GM23338 (cell line): ENCODE measurements at regions not wholly inside any gene's neighbourhood (a gene's known extent, or its start where the extent isn't known, plus 50 kb on each side); places are given as distances from the start of the nearest gene placed in this dataset.

ENCODE experiments used
- ATAC-seq: fragments of 200-7000 bp; cut with Tn5 transposase; 3 replicates; pipeline ENCODE4 v1.9.1; 2020
- DNase-seq: peaks from one replicate; pipeline ENCODE4 v3.0.0-alpha.2; 2015; ENCODE audit warnings: low spot score
- H2AFZ ChIP-seq: fragments of 200-600 bp; sonication (generic); 2 replicates; pipeline ENCODE4 v1.8.0; 2016; ENCODE audit warnings: antibody characterized with exemption, mild to moderate bottlenecking, moderate library complexity
- H3F3A ChIP-seq: fragments of 200-600 bp; sonication (generic); replicated peaks from 2 replicates; pipeline ENCODE4 v1.8.0; 2017; ENCODE audit warnings: antibody characterized with exemption, mixed run types, low read depth
- H3K27ac ChIP-seq: fragments of 200-600 bp; sonication (generic); 2 replicates; pipeline ENCODE4 v1.6.1; 2016; ENCODE audit warnings: low read depth
- H3K27me3 ChIP-seq: fragments of 200-600 bp; sonication (generic); 2 replicates; pipeline ENCODE4 v1.8.0; 2016; ENCODE audit warnings: mild to moderate bottlenecking, mixed run types, moderate library complexity; ENCODE audit not compliant: insufficient read depth
- H3K36me3 ChIP-seq: fragments of 200-600 bp; sonication (generic); 2 replicates; pipeline ENCODE4 v1.8.0; 2016; ENCODE audit warnings: mild to moderate bottlenecking; ENCODE audit not compliant: insufficient read depth
- H3K4me1 ChIP-seq: fragments of 200-600 bp; sonication (generic); 2 replicates; pipeline ENCODE4 v1.8.0; 2016; ENCODE audit warnings: mild to moderate bottlenecking, moderate library complexity; ENCODE audit not compliant: insufficient read depth
- H3K4me2 ChIP-seq: fragments of 200-600 bp; sonication (generic); 2 replicates; pipeline ENCODE4 v1.7.1; 2017; ENCODE audit warnings: mixed run types
- H3K4me3 ChIP-seq: fragments of 200-600 bp; sonication (generic); 2 replicates; pipeline ENCODE4 v1.6.1; 2016; ENCODE audit warnings: mixed run types
- H3K79me2 ChIP-seq: fragments of 200-600 bp; sonication (generic); replicated peaks from 2 replicates; pipeline ENCODE4 v1.8.0; 2017; ENCODE audit warnings: mild to moderate bottlenecking; ENCODE audit not compliant: insufficient read depth
- H3K9me2 ChIP-seq: fragments of 200-600 bp; sonication (generic); 2 replicates; pipeline ENCODE4 v1.8.0; 2017; ENCODE audit not compliant: insufficient read depth
- H4K20me1 ChIP-seq: fragments of 200-600 bp; sonication (generic); replicated peaks from 2 replicates; pipeline ENCODE4 v1.8.0; 2017; ENCODE audit warnings: mild to moderate bottlenecking; ENCODE audit not compliant: insufficient read depth
- H3K27ac Mint-ChIP-seq: 2 replicates; pipeline ENCODE4 v1.8.0; 2020; ENCODE audit warnings: inconsistent platforms, mild to moderate bottlenecking, moderate library complexity, mixed read lengths
- H3K27me3 Mint-ChIP-seq: 3 replicates; pipeline ENCODE4 v1.8.0; 2022; ENCODE audit warnings: low read depth, mild to moderate bottlenecking, moderate library complexity, mixed read lengths, inconsistent platforms; ENCODE audit not compliant: insufficient read depth, poor library complexity
- H3K36me3 Mint-ChIP-seq: 3 replicates; pipeline ENCODE4 v1.8.0; 2021; ENCODE audit warnings: low read depth, mild to moderate bottlenecking, inconsistent platforms, moderate library complexity, mixed read lengths
- H3K4me1 Mint-ChIP-seq: 3 replicates; pipeline ENCODE4 v1.8.0; 2020; ENCODE audit warnings: mild to moderate bottlenecking, inconsistent platforms, mixed read lengths
- H3K4me3 Mint-ChIP-seq: 3 replicates; pipeline ENCODE4 v1.8.0; 2021; ENCODE audit warnings: moderate library complexity, mild to moderate bottlenecking, inconsistent platforms, mixed read lengths
- H3K9me3 Mint-ChIP-seq: 3 replicates; pipeline ENCODE4 v1.8.0; 2020; ENCODE audit warnings: moderate library complexity, mild to moderate bottlenecking, inconsistent platforms, mixed read lengths
- CREB1 ChIP-seq: fragments of 250-450 bp; sonication (Bioruptor Pico); IDR thresholded peaks from 2 replicates; pipeline ENCODE4 v1.5.0; 2020; ENCODE audit warnings: low read depth, mild to moderate bottlenecking, moderate library complexity
- EZH2 ChIP-seq: fragments of 200-600 bp; sonication (generic); IDR thresholded peaks from one replicate; pipeline ENCODE4 v1.8.0; 2017; ENCODE audit warnings: antibody characterized with exemption, mild to moderate bottlenecking, low read depth; ENCODE audit not compliant: unreplicated experiment
- EZH2phosphoT487 ChIP-seq: fragments of 200-600 bp; sonication (generic); IDR thresholded peaks from one replicate; pipeline ENCODE4 v1.8.1; 2018; ENCODE audit warnings: antibody characterized with exemption; ENCODE audit not compliant: unreplicated experiment
- NANOG ChIP-seq: IDR thresholded peaks from 2 replicates; pipeline ENCODE4 v1.6.1; 2016; ENCODE audit warnings: antibody characterized with exemption, borderline replicate concordance
- POLR2AphosphoS5 ChIP-seq: IDR thresholded peaks from 2 replicates; pipeline ENCODE4 v1.6.1; 2016; ENCODE audit warnings: antibody characterized with exemption, low read depth
- STAT1 ChIP-seq: IDR thresholded peaks from one replicate; pipeline ENCODE4 v1.6.1; 2016; ENCODE audit warnings: antibody characterized with exemption; ENCODE audit not compliant: unreplicated experiment
- ZNF114 ChIP-seq: fragments of 250-450 bp; sonication (Bioruptor Pico); IDR thresholded peaks from 2 replicates; pipeline ENCODE4 v1.5.0; 2020; ENCODE audit warnings: mild to moderate bottlenecking, moderate library complexity
- ZNF331 ChIP-seq: fragments of 250-450 bp; sonication (Bioruptor Pico); IDR thresholded peaks from 2 replicates; pipeline ENCODE4 v1.5.0; 2020; ENCODE audit warnings: low read depth, mild to moderate bottlenecking, moderate library complexity
- TF ChIP-seq, protein P1 (sequence below), 2 experiments: fragments of 200-600 bp in 1 of 2; sonication (generic) in 1 of 2; conservative IDR thresholded peaks; 2 replicates each; pipeline versions ENCODE4 v1.5.1 to v1.6.1; 2016 to 2017; ENCODE audit warnings: antibody characterized with exemption in 2 of 2, low read depth in 2 of 2, mild to moderate bottlenecking in 2 of 2, moderate library complexity in 1 of 2
- TF ChIP-seq, protein P2 (sequence below): IDR thresholded peaks from one replicate; pipeline ENCODE4 v1.6.1; 2018; ENCODE audit warnings: antibody characterized with exemption; ENCODE audit not compliant: unreplicated experiment

DNA sequence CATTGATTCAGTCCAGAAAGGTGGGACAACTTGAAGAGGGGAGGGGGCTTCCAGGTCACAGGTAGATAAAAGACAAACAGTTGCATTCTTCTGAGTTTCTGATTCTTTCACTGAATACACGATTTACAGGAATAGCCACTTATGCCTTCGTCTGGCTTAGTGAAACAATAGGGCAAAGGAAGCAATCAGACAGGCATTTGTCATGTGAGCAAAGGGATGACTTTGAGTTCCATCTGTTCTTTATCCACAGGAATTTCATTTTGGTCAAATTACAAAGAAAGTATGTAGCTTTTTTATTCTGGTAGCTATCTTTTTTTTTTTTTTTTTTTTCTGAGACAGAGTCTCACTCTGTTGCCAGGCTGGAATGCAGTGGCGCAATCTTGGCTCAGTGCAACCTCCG lies 202.5 kb downstream of the TTLL7 start:
- Mint-ChIP-seq H3K9me3 (no peaks in the 10 kb centered on the region), H3K4me3 (no peak overlapping the region), H3K27ac (peak overlapping the region; percentile 41; the same call in 1 of the 2 replicates), H3K27me3 (no peaks in the 10 kb centered on the region), H3K36me3 (no peaks in the 10 kb centered on the region), H3K4me1 (peaks cover 27% of the 10 kb centered on the region)
- Histone ChIP-seq H3F3A (no peaks in the 10 kb centered on the region), H3K4me2 (no peak overlapping the region), H4K20me1 (no peaks in the 10 kb centered on the region), H3K27me3 (no peaks in the 10 kb centered on the region), H3K4me1 (peaks cover 4% of the 10 kb centered on the region; the same call in 1 of the 2 replicates), H3K79me2 (no peaks in the 10 kb centered on the region), H3K27ac (peak overlapping the region; percentile 33; the same call in 1 of the 2 replicates), H3K36me3 (no peaks in the 10 kb centered on the region), H3K4me3 (no peak overlapping the region), H3K9me2 (peaks cover 24% of the 10 kb centered on the region), H2AFZ (no peak overlapping the region)
- no peak for TF ChIP-seq ZNF114 (CRISPR knock-in tag)
- no peak for TF ChIP-seq POLR2AphosphoS5
- no peak for TF ChIP-seq CREB1
- TF ChIP-seq NANOG: no peak
- no peak for TF ChIP-seq EZH2
- no peak for TF ChIP-seq ZNF331 (CRISPR knock-in tag)
- TF ChIP-seq, protein P1, sequence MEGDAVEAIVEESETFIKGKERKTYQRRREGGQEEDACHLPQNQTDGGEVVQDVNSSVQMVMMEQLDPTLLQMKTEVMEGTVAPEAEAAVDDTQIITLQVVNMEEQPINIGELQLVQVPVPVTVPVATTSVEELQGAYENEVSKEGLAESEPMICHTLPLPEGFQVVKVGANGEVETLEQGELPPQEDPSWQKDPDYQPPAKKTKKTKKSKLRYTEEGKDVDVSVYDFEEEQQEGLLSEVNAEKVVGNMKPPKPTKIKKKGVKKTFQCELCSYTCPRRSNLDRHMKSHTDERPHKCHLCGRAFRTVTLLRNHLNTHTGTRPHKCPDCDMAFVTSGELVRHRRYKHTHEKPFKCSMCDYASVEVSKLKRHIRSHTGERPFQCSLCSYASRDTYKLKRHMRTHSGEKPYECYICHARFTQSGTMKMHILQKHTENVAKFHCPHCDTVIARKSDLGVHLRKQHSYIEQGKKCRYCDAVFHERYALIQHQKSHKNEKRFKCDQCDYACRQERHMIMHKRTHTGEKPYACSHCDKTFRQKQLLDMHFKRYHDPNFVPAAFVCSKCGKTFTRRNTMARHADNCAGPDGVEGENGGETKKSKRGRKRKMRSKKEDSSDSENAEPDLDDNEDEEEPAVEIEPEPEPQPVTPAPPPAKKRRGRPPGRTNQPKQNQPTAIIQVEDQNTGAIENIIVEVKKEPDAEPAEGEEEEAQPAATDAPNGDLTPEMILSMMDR (conservative IDR thresholded peaks at IDR 0.05; ENCODE audit: low read depth in 2 of 2): no peak
- no peak for TF ChIP-seq EZH2phosphoT487
- TF ChIP-seq, protein P2, sequence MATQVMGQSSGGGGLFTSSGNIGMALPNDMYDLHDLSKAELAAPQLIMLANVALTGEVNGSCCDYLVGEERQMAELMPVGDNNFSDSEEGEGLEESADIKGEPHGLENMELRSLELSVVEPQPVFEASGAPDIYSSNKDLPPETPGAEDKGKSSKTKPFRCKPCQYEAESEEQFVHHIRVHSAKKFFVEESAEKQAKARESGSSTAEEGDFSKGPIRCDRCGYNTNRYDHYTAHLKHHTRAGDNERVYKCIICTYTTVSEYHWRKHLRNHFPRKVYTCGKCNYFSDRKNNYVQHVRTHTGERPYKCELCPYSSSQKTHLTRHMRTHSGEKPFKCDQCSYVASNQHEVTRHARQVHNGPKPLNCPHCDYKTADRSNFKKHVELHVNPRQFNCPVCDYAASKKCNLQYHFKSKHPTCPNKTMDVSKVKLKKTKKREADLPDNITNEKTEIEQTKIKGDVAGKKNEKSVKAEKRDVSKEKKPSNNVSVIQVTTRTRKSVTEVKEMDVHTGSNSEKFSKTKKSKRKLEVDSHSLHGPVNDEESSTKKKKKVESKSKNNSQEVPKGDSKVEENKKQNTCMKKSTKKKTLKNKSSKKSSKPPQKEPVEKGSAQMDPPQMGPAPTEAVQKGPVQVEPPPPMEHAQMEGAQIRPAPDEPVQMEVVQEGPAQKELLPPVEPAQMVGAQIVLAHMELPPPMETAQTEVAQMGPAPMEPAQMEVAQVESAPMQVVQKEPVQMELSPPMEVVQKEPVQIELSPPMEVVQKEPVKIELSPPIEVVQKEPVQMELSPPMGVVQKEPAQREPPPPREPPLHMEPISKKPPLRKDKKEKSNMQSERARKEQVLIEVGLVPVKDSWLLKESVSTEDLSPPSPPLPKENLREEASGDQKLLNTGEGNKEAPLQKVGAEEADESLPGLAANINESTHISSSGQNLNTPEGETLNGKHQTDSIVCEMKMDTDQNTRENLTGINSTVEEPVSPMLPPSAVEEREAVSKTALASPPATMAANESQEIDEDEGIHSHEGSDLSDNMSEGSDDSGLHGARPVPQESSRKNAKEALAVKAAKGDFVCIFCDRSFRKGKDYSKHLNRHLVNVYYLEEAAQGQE: no peak
- ATAC-seq: no peak
- DNase-seq: peak; percentile 59

DNA sequence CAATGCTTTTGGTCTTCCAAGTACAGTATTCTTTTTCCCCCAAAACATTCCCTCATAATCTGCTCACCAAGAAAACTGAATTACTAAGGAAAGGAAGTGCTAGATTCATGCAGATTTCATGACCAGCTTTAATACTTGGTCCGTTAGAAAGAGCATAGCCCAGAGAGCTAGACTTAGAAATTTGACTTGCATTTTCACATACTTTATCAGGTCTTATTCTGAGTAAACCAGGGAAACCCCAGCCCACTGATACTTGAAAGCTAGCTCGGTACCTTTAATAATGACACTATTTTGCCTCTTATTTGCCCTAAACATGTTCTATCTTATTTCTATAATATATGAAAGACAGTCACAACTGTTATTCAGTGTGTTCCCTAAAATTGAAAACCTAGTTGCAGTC lies 204.5 kb downstream of the TTLL7 start:
- no peak for DNase-seq
- ATAC-seq: no peak
- TF ChIP-seq STAT1: no peak
- TF ChIP-seq, protein P1 (conservative IDR thresholded peaks at IDR 0.05; ENCODE audit: low read depth in 2 of 2): no peak
- TF ChIP-seq, protein P2: no peak
- no peak for TF ChIP-seq POLR2AphosphoS5
- Histone ChIP-seq H4K20me1 (no peaks in the 10 kb centered on the region), H3K27me3 (no peaks in the 10 kb centered on the region), H3K36me3 (no peaks in the 10 kb centered on the region), H3K4me1 (peaks cover 6% of the 10 kb centered on the region), H3K79me2 (no peaks in the 10 kb centered on the region), H3F3A (no peaks in the 10 kb centered on the region), H3K9me2 (peaks cover 24% of the 10 kb centered on the region), H3K27ac (no peak overlapping the region), H2AFZ (no peak overlapping the region), H3K4me2 (no peak overlapping the region), H3K4me3 (no peak overlapping the region)
- H3K27me3 Mint-ChIP-seq: no peaks in the 10 kb centered on the region
- no peak overlapping the region for H3K4me3 Mint-ChIP-seq
- no peaks in the 10 kb centered on the region for H3K9me3 Mint-ChIP-seq
- H3K4me1 Mint-ChIP-seq: peaks cover 17% of the 10 kb centered on the region
- no peaks in the 10 kb centered on the region for H3K36me3 Mint-ChIP-seq
- H3K27ac Mint-ChIP-seq: no peak overlapping the region
